ENCODE measurements at regions not wholly inside any gene's neighbourhood (a gene's known extent, or its start where the extent isn't known, plus 50 kb on each side); places are given as distances from the start of the nearest gene placed in this dataset.
A peak's percentile ranks its signal among the peaks of the same experiment; 100 is the strongest.

- ChIA-PET POLR2A (no interaction called here), CTCF (interaction anchor here (0.8 to 1.2 kb wide), 5 partner anchors 10 to 197 kb away, joined by 3 to 4 read pairs (median 3); no protein-coding TSS in a partner anchor)
- TF ChIP-seq CTCF (IDR thresholded peaks at IDR 0.05; ENCODE audit: control extremely low read depth, extremely low read depth, low read depth, missing control alignments): no peak
Observed at GRCh38 chr19:28018499-28018898, 1194.5 kb downstream of the UQCRFS1 start.

GRCh38 chr19:28014615-28015405, 1198.1 kb downstream of the UQCRFS1 start:
- TF ChIP-seq CTCF (IDR thresholded peaks at IDR 0.05; ENCODE audit: control extremely low read depth, extremely low read depth, low read depth, missing control alignments): no peak
- POLR2A ChIA-PET: no interaction called here
- CTCF ChIA-PET: interaction anchor here (0.7 to 4.5 kb wide), 7 partner anchors 10 to 224 kb away, joined by 3 to 30 read pairs (median 3); no protein-coding TSS in a partner anchor
- DNase-seq (ENCODE audit: extremely low spot score): no peak

More at GRCh38 chr19:28018499-28018898, 1194.5 kb downstream of the UQCRFS1 start:
- no peak for DNase-seq (ENCODE audit: extremely low spot score)

GRCh38 chr19:28012361-28012760, 1200.6 kb downstream of the UQCRFS1 start:
- ChIA-PET POLR2A (no interaction called here), CTCF (interaction anchor here (0.7 to 4.5 kb wide), 20 partner anchors 11 to 311 kb away, joined by 3 to 30 read pairs (median 5); no protein-coding TSS in a partner anchor)
- peak; percentile 34 for TF ChIP-seq CTCF (IDR thresholded peaks at IDR 0.05; ENCODE audit: control extremely low read depth, extremely low read depth, low read depth, missing control alignments)
- no peak for DNase-seq (ENCODE audit: extremely low spot score)

- CTCF ChIA-PET: no interaction called here
- no peak for DNase-seq (ENCODE audit: extremely low spot score)
- TF ChIP-seq CTCF (IDR thresholded peaks at IDR 0.05; ENCODE audit: control extremely low read depth, extremely low read depth, low read depth, missing control alignments): no peak
- POLR2A ChIA-PET: no interaction called here
Observed at GRCh38 chr19:28010656-28011055, 1202.3 kb downstream of the UQCRFS1 start.

GRCh38 chr19:28009696-28010095, 1203.3 kb downstream of the UQCRFS1 start:
- DNase-seq (ENCODE audit: extremely low spot score): no peak
- ChIA-PET POLR2A (no interaction called here), CTCF (interaction anchor here (1.2 kb wide), 1 partner anchor 36 kb away, joined by 3 read pairs; no protein-coding TSS in a partner anchor)
- TF ChIP-seq CTCF (IDR thresholded peaks at IDR 0.05; ENCODE audit: control extremely low read depth, extremely low read depth, low read depth, missing control alignments): no peak

GRCh38 chr19:28008695-28009094, 1204.3 kb downstream of the UQCRFS1 start:
- POLR2A ChIA-PET: no interaction called here
- CTCF ChIA-PET: interaction anchor here (0.8 to 1.7 kb wide), 6 partner anchors 11 to 317 kb away, joined by 3 to 5 read pairs (median 4); no protein-coding TSS in a partner anchor
- TF ChIP-seq CTCF (IDR thresholded peaks at IDR 0.05; ENCODE audit: control extremely low read depth, extremely low read depth, low read depth, missing control alignments): no peak

More at GRCh38 chr19:28008695-28009094, 1204.3 kb downstream of the UQCRFS1 start:
- no peak for DNase-seq (ENCODE audit: extremely low spot score)
